ENCODE measurements at regions not wholly inside any gene's neighbourhood (a gene's known extent, or its start where the extent isn't known, plus 50 kb on each side); places are given as distances from the start of the nearest gene placed in this dataset.

DNA sequence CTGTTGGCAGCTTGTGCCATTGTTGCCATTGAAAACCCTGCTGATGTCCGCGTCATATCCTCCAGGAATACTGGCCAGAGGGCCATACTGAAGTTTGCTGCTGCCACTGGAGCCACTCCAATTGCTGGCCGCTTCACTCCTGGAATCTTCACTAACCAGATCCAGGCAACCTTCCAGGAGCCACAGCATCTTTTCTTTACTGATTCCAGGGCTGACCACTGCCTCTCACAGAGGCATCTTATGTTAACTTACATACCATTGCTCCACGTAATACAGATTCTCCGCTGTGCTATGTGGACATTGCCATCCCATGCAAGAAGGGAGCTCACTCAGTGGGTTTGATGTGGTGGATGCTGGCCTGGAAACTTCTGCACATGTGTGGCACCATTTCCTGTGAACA is 221.8 kb upstream of the FAM83B start:
- Mint-ChIP-seq H3K4me3 (no peak overlapping the region), H3K27me3 (ENCODE audit: low read depth, poor library complexity) (no peaks in the 10 kb centered on the region), H3K9me3 (no peaks in the 10 kb centered on the region), H3K27ac (no peak overlapping the region), H3K36me3 (ENCODE audit: low read depth) (no peaks in the 10 kb centered on the region), H3K4me1 (no peaks in the 10 kb centered on the region)
- no peak for DNase-seq
- TF ChIP-seq, protein P1, sequence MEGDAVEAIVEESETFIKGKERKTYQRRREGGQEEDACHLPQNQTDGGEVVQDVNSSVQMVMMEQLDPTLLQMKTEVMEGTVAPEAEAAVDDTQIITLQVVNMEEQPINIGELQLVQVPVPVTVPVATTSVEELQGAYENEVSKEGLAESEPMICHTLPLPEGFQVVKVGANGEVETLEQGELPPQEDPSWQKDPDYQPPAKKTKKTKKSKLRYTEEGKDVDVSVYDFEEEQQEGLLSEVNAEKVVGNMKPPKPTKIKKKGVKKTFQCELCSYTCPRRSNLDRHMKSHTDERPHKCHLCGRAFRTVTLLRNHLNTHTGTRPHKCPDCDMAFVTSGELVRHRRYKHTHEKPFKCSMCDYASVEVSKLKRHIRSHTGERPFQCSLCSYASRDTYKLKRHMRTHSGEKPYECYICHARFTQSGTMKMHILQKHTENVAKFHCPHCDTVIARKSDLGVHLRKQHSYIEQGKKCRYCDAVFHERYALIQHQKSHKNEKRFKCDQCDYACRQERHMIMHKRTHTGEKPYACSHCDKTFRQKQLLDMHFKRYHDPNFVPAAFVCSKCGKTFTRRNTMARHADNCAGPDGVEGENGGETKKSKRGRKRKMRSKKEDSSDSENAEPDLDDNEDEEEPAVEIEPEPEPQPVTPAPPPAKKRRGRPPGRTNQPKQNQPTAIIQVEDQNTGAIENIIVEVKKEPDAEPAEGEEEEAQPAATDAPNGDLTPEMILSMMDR (IDR thresholded peaks at IDR 0.05), result no peak

- no peak for DNase-seq
- no peaks in the 10 kb centered on the region for H3K27me3 Mint-ChIP-seq (ENCODE audit: low read depth, poor library complexity)
- H3K36me3 Mint-ChIP-seq (ENCODE audit: low read depth), result no peaks in the 10 kb centered on the region
- H3K27ac Mint-ChIP-seq, result no peak overlapping the region
- TF ChIP-seq, protein P1 (IDR thresholded peaks at IDR 0.05), result no peak
- no peaks in the 10 kb centered on the region for H3K9me3 Mint-ChIP-seq
- H3K4me3 Mint-ChIP-seq, result no peak overlapping the region
- no peaks in the 10 kb centered on the region for H3K4me1 Mint-ChIP-seq
These were observed 217.4 kb upstream of the FAM83B start for GRCh38 chr6:54629131-54629530.

DNA sequence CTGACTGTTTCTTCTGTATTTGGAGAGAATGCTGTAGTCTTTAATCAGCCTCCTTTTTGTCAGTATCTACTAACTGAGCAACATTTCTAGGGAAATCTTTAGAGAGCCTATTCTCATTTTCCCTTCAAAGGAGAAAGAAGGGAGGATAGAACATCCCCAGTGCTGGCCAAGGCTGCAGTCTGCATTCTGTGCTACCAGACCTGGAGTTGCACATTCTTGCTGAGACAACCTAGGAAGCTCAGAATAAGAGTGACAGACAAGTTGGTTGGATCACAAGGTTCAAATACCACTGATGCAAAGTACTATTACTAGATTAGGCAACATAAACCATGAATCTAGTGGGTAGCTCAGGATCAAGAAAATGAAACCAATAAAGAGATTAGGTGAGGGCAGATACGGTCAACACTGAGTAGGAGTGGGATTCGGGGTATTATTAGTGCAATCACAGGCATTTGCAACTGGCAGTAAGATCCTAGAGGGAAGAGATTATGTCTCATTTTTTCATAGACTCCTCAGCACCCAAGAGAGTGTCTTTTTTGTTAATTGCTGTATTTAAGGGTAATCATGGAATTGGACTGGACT is 213.5 kb upstream of the FAM83B start:
- Mint-ChIP-seq H3K9me3 (no peaks in the 10 kb centered on the region), H3K36me3 (ENCODE audit: low read depth) (no peaks in the 10 kb centered on the region), H3K27ac (no peak overlapping the region), H3K4me3 (no peak overlapping the region), H3K4me1 (no peaks in the 10 kb centered on the region), H3K27me3 (ENCODE audit: low read depth, poor library complexity) (no peaks in the 10 kb centered on the region)
- TF ChIP-seq, protein P1 (IDR thresholded peaks at IDR 0.05), result no peak
- no peak for DNase-seq

GRCh38 chr6:54633601-54634000 is 213.0 kb upstream of the FAM83B start:
- Mint-ChIP-seq H3K27me3 (ENCODE audit: low read depth, poor library complexity) (no peaks in the 10 kb centered on the region), H3K4me1 (no peaks in the 10 kb centered on the region)

DNA sequence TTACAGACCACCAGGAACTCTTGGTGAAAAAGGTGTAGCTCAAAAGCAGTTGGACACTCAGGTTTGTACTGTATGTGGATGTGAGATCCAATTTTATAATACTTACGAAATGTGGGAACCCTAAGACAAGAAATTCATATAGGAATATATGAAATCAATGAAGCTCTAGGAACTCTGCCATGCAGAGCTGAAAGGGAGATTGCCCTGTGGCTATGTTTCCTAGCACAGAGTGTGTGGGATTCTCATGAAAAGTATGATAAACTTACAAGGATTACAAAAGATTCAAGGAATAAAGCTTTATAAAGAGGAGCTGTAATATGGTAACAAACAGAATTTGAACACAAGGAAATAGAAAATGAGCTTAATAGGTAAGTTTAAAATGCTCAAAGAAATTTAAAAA is 205.7 kb upstream of the FAM83B start:
- H3K4me1 Mint-ChIP-seq, result no peaks in the 10 kb centered on the region
- H3K27me3 Mint-ChIP-seq (ENCODE audit: low read depth, poor library complexity), result peaks cover 3% of the 10 kb centered on the region
- no peak for DNase-seq
- no peak overlapping the region for H3K4me3 Mint-ChIP-seq
- H3K36me3 Mint-ChIP-seq (ENCODE audit: low read depth), result no peaks in the 10 kb centered on the region
- H3K27ac Mint-ChIP-seq, result no peak overlapping the region
- TF ChIP-seq, protein P1 (IDR thresholded peaks at IDR 0.05), result no peak
- no peaks in the 10 kb centered on the region for H3K9me3 Mint-ChIP-seq

More at GRCh38 chr6:54633601-54634000, 213.0 kb upstream of the FAM83B start:
- TF ChIP-seq, protein P1 (IDR thresholded peaks at IDR 0.05), result no peak
- Mint-ChIP-seq H3K27ac (no peak overlapping the region), H3K9me3 (no peaks in the 10 kb centered on the region), H3K4me3 (no peak overlapping the region), H3K36me3 (ENCODE audit: low read depth) (no peaks in the 10 kb centered on the region)
- no peak for DNase-seq

Data from nephron progenitor cell (in vitro differentiated cells).